NCI-H82 treated with DMSO at 0.1 percent for 48 hours (cell line): ENCODE measurements at regions not wholly inside any gene's neighbourhood (a gene's known extent, or its start where the extent isn't known, plus 50 kb on each side); places are given as distances from the start of the nearest gene placed in this dataset.
"Not testable (repeated sequence)": the region's sequence is repeated elsewhere in the genome, so short reads cannot be mapped to it uniquely, and the experiment has no call there.

Experiments used
- DNase-seq: peaks from one replicate; lab custom pipeline; 2025; ENCODE audit not compliant: unreplicated experiment; lab: John Stamatoyannopoulos, UW

DNA sequence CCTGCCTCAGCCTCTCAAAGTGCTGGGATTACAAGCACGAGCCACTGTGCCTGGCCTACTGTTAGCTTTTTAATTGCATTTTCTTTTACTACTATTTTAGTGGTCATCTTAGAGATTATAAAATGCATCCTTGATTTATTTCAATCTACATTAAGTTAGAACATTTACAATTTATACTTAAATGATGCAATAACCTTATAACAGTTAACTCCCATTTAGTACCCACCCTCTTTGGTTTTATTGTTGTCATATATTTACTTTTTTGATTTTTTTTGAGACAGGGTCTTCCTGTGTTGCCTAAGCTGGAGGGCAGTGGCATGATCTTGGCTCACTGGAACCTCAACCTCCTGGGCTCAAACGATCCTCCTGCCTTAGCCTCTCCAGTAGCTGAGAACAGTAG lies 77.3 kb downstream of the PPCDC start:
- no peak for DNase-seq

DNA sequence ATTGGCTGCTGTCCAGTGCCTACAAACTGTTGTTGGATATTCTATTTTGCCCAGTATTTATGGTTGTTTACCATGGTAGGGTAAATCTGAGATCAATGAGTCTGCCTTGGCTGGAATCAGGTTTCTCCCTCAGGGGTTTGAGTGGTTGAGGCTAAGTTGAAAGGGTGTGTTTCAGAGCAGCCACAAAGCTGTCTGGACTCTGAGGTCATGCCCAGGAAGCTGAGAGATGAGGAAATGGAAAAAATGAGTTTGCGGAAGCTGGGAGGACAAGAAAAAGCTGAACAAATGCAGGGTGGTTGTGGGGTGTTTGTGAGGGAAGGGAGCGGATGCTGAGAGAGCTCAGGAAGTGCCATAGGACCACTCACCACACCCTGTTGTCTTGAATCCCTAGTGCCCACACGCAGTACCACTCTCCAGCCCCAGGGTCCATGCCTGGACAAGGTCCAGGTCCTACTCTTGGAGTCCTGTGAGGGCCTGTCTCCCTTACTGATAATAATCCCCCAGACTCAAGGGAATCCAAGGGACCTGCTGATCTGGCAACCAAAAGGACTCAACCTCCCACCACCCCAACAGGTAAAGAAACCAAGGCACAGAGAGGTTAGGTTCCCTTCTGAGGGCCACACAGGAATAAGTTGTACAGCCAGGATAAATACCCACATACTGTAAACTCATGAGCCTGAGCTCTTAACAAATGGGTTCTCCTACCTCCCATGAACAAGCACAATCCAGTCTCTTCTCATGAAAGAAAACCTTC lies 81.6 kb downstream of the PPCDC start:
- DNase-seq: no peak

DNA sequence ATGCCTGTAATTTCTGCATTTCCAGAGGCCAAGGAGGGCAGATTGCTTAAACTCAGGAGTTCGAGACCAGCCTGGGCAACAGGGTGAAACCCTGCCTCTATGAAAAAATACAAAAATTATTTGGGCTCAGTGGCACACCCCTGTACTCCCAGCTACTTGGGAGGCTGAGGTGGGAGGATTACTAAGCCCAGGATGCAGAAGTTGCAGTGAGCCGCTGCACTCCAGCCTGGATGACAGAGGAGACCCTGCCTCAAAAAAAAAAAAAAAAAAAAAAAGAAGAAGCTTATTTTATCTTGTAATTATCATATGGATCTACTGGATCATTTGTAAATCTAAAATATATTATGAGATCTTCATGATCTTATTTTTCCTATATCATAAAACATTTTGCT lies 84.1 kb downstream of the PPCDC start:
- no peak for DNase-seq

DNA sequence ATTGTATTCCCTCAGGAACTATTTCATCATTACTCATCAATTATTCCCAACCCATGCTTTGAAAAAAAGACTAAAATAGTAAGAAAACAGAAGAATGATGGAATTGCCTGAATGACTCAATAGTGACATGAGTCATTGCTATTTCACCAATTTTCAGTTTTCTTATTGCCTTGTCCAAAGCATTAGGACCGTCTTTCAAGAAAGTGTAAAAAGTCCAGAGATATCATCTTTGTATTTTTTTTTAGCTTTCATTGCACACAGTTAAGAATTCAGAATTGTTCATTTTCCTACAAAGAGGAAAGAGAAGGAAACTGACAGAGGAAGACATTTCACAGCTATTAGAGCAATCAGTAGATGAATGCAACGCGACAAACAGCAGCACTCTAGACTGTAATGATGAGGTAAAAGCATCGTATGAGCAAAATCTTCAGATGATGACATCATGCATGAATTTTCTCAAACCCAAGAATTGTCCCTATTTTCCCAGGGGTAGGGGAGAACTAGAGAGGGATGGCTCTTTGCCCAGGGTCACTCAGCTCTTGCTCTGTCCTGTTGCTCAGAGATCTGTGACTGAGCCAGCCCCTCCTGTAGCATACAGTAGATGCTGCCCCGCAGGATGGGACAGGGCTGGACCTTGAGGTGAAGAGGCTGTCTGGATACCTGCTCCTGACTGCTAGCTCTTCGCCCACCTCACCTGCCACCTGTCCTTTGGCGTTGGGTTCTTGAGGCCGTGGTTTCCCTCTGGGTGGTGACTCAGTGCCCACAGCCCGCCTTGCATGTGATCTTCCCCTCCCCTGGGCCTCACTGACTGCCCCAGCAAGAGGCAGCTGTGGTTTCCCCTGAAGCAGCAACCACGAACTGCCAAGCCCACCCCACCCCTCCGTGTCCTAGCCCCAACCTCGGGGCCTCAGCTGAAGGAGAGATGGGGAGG lies 84.8 kb downstream of the PPCDC start:
- DNase-seq: no peak

DNA sequence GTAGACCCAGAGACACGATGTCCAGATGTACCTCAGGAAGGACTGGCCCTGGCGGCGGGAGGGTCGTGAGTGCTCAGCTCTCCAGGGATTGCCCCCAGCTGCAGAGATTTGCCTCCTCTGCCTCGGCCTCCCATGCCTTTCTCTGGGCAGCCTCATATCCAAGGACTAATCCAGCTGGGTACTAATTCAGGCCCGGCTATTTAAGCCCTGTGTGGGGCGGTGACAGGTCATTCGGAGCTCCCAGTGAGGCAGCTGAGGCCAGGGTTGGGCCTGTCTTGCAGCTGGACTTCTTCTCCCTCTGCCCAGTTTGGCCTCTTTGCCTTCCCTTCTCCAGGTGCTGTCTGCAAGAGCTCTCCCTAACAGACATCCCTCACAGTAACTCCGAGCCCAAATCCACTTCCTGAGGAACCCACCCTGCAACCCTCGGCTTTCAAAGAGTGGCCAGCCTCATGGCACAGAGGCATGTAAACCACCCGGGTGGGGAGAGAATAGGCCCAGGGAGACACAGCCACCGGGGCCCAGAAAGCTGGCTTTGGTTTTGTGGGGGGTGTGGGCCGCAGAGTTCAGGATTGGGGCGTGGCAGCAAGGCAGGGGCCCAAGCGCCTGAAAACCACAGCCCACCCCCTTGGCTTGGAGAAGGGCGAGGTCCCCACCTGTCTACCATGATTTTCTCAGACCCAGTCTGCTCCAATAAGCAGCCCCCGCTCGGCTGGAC lies 85.8 kb downstream of the PPCDC start:
- DNase-seq: no peak

DNA sequence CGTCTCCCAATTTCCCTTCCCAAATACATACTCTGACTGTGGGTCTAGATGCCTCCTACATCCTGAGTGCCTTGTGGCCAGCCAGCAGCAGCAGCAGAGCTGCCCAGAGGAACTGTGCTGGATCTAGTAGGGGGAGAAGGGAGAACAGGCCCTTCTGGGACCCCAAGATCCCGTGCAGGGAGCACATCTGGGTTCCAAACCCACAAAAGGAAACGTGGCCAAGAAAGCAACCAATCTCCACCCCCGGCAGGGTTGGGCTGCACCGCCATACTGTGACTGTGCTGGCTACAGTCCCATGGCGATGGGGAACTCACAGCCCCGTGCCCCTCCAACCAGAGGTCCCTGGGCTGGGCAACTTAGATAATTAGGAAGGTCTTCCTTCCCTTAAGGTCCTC lies 86.3 kb downstream of the PPCDC start:
- DNase-seq: no peak

DNA sequence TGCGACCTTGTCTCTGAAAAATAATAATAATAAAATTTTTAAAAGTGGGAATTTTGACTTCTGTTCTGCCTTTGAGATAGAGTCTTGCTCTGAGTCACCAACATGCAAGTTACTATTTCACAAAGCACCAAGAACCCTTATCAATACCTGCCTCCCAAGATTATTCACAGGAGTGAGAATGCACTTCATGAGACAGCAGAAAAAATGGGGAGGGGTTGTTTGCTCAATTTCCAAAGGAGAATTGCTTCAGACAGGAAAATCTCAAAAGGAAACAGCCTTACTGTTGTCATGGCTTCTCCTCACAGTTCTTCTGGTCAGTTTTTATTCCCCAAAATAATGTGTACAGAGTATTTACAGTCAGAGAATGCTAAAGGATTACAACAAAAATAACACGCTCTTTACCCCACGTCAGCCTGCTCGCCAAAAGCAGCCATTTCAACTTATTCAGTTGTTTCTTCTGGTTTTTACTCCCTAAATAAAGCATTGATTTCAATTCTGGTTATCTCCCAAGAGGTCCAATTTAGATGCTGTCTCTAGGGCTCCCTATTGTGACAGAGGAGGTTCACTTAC lies 89.0 kb downstream of the PPCDC start:
- no peak for DNase-seq

DNA sequence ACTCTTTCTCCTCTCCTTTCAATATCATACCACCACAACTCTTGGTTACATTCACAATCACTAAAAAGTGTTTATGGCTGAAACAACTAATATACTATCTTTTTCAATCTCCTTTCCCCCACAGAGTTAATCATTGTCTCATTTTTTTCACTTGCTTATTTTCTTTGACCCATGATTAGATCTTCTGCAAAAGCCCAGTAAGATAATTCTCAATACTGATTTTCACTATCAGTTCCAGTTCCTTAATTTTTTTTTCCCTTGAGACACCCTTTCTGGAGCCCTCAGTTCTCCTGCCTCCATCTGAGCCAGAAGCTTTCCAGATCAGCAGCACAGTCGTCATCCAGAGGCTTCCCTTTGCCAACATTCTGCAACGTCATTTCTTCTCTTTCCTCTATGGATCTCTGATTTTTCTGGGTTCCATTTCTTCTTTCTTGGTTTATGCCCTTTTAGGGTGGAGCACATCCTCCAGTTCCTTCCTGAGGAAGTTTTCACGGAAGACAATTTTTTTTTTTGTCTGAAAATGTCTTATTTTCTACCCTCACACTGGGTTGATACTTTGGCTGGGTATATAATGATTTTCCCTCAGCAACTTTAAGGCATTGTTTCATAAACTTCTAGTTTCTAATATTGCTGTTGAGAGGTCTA lies 88.7 kb upstream of the C15orf39 start:
- no peak for DNase-seq

DNA sequence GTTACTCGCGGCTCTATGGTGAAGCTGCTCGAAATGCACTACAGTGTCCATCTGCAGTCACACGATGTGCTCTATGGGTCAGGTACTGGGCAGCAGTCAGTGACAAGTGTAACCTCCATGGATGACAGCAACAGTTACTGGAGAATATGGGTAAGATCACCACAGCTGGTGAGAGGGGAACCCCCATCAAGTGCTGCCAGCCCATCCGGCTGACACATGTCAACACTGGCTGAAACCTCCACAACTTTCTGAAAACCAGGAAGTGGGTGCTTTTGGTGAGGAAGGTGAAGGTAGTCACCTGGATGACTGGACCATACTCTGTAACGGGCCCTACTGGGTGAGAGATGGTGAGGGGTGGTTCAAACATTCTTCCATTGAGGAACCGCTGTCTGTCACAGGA lies 87.4 kb upstream of the C15orf39 start:
- no peak for DNase-seq

DNA sequence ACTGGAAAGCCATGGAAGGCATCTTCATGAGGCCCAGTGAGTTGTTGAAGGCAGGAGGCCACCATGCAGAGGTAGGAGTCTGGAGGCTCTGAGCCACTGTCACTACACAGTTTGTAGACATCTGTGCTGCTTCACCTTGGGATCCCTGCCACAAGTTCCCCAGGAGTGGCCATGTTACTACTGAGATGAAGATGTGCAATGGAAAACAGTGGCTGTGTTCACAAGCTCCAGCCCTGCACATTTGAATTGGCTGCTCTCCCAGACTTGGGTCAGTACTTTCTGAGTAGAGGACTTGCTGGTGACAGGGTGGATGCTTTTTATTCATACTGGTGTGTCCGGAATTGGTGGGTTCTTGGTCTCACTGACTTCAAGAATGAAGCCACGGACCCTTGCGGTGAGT lies 86.9 kb upstream of the C15orf39 start:
- no peak for DNase-seq

DNA sequence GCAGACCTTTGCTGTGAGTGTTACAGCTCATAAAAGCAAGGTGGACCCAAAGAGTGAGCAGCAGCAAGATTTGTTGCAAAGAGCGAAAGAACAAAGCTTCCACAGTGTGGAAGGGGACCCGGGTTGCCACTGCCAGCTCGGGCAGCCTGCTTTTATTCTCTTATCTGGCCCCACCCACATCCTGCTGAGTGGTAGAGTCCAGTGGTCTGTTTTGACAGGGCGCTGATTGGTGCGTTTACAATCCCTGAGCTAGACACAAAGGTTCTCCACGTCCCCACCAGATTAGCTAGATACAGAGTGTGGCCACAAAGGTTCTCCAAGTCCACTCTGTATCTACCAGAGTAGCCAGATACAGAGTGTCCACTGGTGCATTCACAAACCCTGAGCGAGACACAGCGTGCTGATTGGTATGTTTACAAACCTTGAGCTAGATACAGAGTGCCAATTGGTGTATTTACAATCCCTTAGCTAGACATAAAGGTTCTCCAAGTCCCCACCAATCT lies 86.2 kb upstream of the C15orf39 start:
- not testable (repeated sequence) for DNase-seq

DNA sequence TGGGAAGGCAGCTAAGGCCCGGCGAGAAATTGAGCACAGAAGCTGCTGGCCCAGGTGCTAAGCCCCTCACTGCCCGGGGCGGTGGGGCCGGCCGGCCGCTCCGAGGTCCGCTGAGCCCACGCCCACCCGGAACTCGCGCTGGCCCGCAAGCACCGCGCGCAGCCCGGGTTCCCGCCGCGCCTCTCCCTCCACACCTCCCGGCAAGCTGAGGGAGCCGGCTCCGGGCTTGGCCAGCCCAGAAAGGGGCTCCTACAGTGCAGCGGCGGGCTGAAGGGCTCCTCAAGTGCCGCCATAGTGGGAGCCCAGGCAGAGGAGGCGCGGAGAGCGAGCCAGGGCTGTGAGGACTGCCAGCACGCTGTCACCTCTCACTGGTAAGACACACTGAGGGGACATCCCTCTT lies 85.5 kb upstream of the C15orf39 start:
- not testable (repeated sequence) for DNase-seq

DNA sequence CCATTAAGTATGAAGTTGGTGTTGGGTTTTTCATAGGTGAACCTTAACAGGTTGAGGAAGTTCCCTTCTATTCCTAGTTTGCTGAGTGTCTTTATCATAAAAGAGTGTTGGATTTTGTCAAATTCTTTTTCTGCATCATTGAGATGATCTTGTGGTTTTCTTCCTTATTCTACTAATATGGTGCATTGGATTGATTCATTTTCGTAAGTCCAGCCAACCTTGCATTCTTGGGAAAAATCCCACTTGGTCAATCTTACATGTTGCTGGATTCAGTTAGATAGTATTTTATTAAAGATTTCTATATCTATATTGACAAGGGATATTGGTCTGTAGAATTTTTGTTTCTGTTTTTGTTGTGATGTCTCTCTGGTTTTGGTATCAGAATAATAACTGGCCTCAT lies 83.7 kb upstream of the C15orf39 start:
- no peak for DNase-seq

DNA sequence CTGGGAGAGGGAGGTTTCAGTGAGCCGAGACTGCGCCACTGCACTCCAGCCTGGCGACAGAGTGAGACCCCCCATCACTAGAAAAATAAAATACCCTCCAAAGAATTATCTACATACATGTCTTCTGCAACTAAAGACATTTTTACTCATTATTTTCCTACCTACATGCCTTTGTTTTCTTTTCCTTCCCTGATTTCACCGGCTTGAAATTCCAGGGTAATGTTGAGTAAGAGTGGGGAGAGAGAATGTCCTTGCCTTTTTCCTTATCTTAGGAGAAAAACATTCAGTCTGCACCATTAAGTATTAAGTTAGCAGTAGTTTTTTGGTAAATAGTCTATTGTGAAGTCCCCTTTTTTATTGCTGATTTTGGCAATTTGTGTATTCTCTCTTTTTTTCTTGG lies 82.4 kb upstream of the C15orf39 start:
- DNase-seq: not testable (repeated sequence)

DNA sequence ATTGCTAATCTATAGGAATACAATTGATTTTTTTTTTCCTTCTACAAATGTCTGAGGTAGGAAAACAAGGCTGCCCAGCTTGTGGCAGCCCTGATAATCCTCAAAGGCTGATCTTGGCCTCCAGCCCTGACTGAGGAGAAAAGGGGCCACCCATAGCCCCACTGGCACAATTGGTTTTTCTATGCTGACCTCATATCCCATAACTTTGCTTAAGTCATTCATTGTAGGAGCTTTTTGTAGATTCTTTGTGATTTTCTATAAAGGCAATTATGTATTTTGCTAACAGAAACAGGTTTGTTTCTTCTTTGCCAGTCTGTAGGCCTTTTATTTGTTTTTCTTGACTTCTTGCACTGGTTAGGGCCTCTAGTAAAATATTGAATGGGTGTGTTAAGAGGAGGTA lies 80.2 kb upstream of the C15orf39 start:
- no peak for DNase-seq

DNA sequence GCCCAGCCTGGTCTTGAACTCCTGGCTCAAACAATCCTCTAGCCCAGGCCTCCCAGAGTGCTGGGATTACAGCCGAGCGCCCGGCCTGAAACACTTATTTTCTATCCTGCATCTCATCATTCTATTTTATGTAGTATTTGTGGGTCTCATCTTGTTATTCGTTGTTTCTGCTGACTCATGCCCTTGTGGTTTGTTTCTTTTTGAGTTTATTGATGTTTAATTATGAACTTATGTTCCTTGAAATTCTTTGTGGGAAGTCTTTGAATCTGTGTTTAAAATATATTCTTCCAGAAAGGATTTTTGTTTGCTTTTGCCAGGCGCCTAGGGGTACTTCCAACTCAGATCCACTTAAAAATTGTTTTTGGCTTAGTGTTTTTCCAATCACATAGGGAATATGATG lies 78.3 kb upstream of the C15orf39 start:
- no peak for DNase-seq

DNA sequence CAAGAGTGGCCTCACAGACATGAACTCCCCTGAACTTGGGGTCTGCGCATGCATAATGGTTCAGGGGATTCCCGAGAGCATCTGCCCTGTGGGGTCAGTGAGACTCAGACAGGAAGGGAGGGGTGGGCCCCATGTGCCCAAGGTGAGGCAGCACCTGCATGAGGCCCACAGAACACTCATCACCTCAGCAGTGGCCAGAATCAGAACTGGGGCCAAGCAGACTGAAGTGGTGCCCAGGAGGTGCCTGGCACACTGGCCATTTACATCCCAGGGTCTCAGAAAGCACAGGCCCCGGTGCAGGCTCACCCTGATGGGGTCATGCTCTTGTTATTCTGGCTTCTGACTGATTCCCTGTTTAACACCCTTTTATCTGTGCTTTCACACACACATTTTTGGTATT lies 77.4 kb upstream of the C15orf39 start:
- not testable (repeated sequence) for DNase-seq

DNA sequence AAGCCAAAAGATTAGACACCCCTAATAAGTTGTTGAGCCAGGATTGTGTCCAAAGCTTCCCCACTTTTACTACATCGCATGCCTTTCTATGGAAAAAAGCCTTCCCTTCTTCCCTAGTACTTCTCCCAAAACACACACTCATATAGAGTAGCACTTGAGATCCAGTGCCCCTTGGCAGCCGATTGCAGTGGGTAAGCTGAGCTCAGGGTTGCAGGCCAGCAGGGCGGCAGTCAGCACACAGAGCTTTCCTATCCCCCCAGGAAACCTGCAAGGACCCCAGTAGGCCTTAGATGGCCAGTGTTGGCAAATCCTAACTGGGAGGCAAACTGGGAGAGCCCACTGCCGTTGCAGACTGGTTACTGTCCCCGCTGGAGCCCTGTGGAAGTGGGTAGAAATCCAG lies 75.7 kb upstream of the C15orf39 start:
- no peak for DNase-seq

DNA sequence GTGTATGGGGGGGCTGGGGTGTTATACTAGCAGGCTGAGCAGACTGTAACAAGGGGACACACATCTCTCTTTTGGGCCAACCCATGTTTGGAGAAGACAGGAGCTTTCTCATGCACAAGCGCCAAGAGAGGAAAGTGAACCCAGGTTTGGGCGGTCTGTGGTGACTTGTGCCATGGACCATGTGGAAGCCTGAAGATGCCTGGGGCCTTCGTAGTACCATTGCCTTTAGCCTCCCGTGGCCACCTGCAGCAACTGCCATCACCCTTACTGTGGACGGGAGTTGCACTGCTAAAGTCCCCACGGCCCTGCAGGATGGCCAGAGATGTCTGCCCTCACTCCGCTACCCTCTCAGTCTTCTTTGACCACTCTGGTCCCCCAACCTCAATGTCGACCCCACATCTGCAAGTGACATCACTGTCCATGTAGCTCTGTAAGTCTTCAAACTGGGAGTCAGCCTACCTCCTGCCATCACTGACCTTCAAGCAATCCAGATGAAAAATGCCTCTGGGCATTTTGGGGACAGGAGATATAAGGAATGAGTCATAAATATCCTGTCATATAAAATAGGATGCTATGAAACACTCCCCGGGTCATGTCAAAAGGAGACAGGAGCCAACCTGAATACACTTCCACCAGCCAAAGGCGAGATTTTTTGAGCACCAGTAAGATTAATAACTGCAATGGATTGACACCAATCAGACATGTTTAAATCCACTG lies 74.7 kb upstream of the C15orf39 start:
- no peak for DNase-seq

DNA sequence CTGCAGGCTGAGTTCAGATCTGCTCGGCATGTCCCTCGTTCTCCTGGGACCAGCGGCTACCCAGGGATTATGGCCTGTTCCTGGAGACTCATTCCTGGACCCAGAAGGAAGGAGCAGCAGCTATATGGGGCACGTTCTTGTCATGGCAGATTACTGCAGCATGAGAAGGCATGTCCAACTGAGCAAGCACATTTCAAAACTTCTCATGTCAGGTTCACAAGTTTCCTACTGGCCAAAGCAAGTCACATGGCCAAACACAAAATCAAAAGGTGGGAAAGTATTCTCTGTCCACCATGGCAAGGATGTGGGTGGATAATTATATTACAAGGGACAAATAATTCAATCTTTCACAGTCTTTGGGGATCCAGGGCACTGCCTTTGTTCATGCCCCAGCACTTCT lies 71.9 kb upstream of the C15orf39 start:
- DNase-seq: no peak
